ENCODE measurements at regions not wholly inside any gene's neighbourhood (a gene's known extent, or its start where the extent isn't known, plus 50 kb on each side); places are given as distances from the start of the nearest gene placed in this dataset.

- TF ChIP-seq POLR2A (IDR thresholded peaks at IDR 0.05), result no peak
- TF ChIP-seq, protein P1, sequence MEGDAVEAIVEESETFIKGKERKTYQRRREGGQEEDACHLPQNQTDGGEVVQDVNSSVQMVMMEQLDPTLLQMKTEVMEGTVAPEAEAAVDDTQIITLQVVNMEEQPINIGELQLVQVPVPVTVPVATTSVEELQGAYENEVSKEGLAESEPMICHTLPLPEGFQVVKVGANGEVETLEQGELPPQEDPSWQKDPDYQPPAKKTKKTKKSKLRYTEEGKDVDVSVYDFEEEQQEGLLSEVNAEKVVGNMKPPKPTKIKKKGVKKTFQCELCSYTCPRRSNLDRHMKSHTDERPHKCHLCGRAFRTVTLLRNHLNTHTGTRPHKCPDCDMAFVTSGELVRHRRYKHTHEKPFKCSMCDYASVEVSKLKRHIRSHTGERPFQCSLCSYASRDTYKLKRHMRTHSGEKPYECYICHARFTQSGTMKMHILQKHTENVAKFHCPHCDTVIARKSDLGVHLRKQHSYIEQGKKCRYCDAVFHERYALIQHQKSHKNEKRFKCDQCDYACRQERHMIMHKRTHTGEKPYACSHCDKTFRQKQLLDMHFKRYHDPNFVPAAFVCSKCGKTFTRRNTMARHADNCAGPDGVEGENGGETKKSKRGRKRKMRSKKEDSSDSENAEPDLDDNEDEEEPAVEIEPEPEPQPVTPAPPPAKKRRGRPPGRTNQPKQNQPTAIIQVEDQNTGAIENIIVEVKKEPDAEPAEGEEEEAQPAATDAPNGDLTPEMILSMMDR (IDR thresholded peaks at IDR 0.05), result no peak
Measured at GRCh38 chr2:41955316-41956043, 92.3 kb upstream of the PKDCC start.
